Neural cell (in vitro differentiated cells): ENCODE measurements at regions not wholly inside any gene's neighbourhood (a gene's known extent, or its start where the extent isn't known, plus 50 kb on each side); places are given as distances from the start of the nearest gene placed in this dataset.

ENCODE experiments used
- H2AFZ ChIP-seq: fragments of 200-600, 300-800 bp; sonication (generic), shearing (Covaris generic); 2 replicates; pipeline ENCODE4 v1.6.0; 2014; ENCODE audit warnings: low read depth, mild to moderate bottlenecking, antibody characterized with exemption, low read length, moderate library complexity
- H3F3A ChIP-seq: fragments of 200-600 bp; shearing (Covaris generic); 2 replicates; pipeline ENCODE4 v1.6.1; 2016; ENCODE audit warnings: mild to moderate bottlenecking, moderate library complexity, mixed read lengths, antibody characterized with exemption, low read length; ENCODE audit not compliant: insufficient read depth, poor library complexity, severe bottlenecking
- H3K27ac ChIP-seq: fragments of 200-600, 300-800 bp; sonication (generic), shearing (Covaris generic); 2 replicates; pipeline ENCODE4 v1.5.1; 2014; ENCODE audit warnings: mild to moderate bottlenecking, low read length, moderate library complexity
- H3K27me3 ChIP-seq: fragments of 300-800, 200-600 bp; sonication (generic), shearing (Covaris generic); 2 replicates; pipeline ENCODE4 v1.6.0; 2014; ENCODE audit warnings: mild to moderate bottlenecking, low read depth, low read length, moderate library complexity; ENCODE audit not compliant: insufficient read depth
- H3K36me3 ChIP-seq: fragments of 300-800, 200-600 bp; sonication (generic), shearing (Covaris generic); 2 replicates; pipeline ENCODE4 v1.5.1; 2014; ENCODE audit warnings: mild to moderate bottlenecking, antibody characterized with exemption, low read length, moderate library complexity; ENCODE audit not compliant: insufficient read depth
- H3K4me2 ChIP-seq: fragments of 300-800, 200-600 bp; sonication (generic), shearing (Covaris generic); 2 replicates; pipeline ENCODE4 v1.6.0; 2014; ENCODE audit warnings: mild to moderate bottlenecking, low read length
- H3K4me3 ChIP-seq: fragments of 300-800, 200-600 bp; sonication (generic), shearing (Covaris generic); 2 replicates; pipeline ENCODE4 v1.5.1; 2014; ENCODE audit warnings: mild to moderate bottlenecking, low read length, moderate library complexity
- H3K79me2 ChIP-seq: fragments of 200-600 bp; shearing (Covaris generic); replicated peaks from 2 replicates; pipeline ENCODE4 v1.6.0; 2014; ENCODE audit warnings: mild to moderate bottlenecking, low read length, moderate library complexity; ENCODE audit not compliant: insufficient read depth
- H3K9ac ChIP-seq: fragments of 300-800, 200-600 bp; sonication (generic), shearing (Covaris generic); 2 replicates; pipeline ENCODE4 v1.6.1; 2016; ENCODE audit warnings: mild to moderate bottlenecking, low read length, mixed read lengths
- H3K9me2 ChIP-seq: fragments of 200-600 bp; shearing (Covaris generic); 2 replicates; pipeline ENCODE4 v1.6.1; 2016; ENCODE audit warnings: mild to moderate bottlenecking, low read length, mixed read lengths; ENCODE audit not compliant: insufficient read depth
- H3K9me3 ChIP-seq: fragments of 200-600, 300-800 bp; sonication (generic), shearing (Covaris generic); 2 replicates; pipeline ENCODE4 v1.6.1; 2016; ENCODE audit warnings: mild to moderate bottlenecking, mixed run types, low read length, moderate library complexity, mixed read lengths
- H4K20me1 ChIP-seq: fragments of 200-600 bp; shearing (Covaris generic); 2 replicates; pipeline ENCODE4 v1.6.1; 2016; ENCODE audit warnings: mild to moderate bottlenecking, mixed run types; ENCODE audit not compliant: insufficient read depth
- EP300 ChIP-seq: fragments of 450-650 bp; conservative IDR thresholded peaks from 2 replicates; pipeline ENCODE4 v1.6.1; 2014; ENCODE audit warnings: antibody characterized with exemption, mild to moderate bottlenecking, moderate library complexity; ENCODE audit not compliant: poor library complexity, severe bottlenecking
- EZH2 ChIP-seq: fragments of 200-600, 300-800 bp; shearing (Covaris generic), sonication (generic); IDR thresholded peaks from 2 replicates; pipeline ENCODE4 v1.6.1; 2014; ENCODE audit warnings: antibody characterized with exemption, low read length, borderline replicate concordance, mild to moderate bottlenecking; ENCODE audit not compliant: insufficient read depth, poor library complexity, severe bottlenecking
- MXI1 ChIP-seq: fragments of 450-650 bp; conservative IDR thresholded peaks from 2 replicates; pipeline ENCODE4 v1.6.1; 2014; ENCODE audit warnings: antibody characterized with exemption, mild to moderate bottlenecking; ENCODE audit not compliant: poor library complexity, severe bottlenecking
- POLR2AphosphoS5 ChIP-seq: IDR thresholded peaks from 2 replicates; pipeline ENCODE4 v1.6.1; 2012
- RAD21 ChIP-seq: fragments of 450-650 bp; conservative IDR thresholded peaks from 2 replicates; pipeline ENCODE4 v1.6.1; 2014; ENCODE audit warnings: antibody characterized with exemption, mild to moderate bottlenecking, moderate library complexity
- SMC3 ChIP-seq: fragments of 450-650 bp; conservative IDR thresholded peaks from 2 replicates; pipeline ENCODE4 v1.6.1; 2014; ENCODE audit warnings: antibody characterized with exemption, mild to moderate bottlenecking, moderate library complexity; ENCODE audit not compliant: poor library complexity
- TAF1 ChIP-seq: IDR thresholded peaks from 2 replicates; pipeline ENCODE4 v1.6.1; 2012; ENCODE audit warnings: low read depth
- TF ChIP-seq, protein P1 (sequence below): IDR thresholded peaks from 2 replicates; pipeline ENCODE4 v1.6.1; 2012; ENCODE audit warnings: borderline replicate concordance
- TF ChIP-seq, protein P2 (sequence below): fragments of 450-650 bp; IDR thresholded peaks from 2 replicates; pipeline ENCODE4 v1.5.1; 2014; ENCODE audit warnings: antibody characterized with exemption, mild to moderate bottlenecking, moderate library complexity; ENCODE audit not compliant: poor library complexity, severe bottlenecking

DNA sequence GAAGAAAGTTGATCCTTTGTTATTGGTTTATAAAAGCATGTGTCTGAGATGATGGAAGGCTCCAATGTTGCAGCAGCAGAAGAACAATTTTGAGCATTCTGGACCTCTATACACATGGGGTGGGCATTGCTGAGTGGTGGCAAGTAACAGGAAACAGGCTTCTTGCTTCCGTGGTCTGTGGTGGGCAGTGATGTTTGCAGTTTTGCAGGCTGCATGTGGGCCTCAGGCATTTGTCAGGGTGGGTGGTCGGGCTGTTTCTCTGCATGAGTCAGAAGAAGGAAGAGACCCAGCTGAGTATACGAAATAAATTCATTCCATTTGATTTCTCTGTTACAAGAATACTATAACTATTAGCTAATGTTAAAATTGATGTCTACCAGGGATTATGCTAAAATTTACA is 239.5 kb upstream of the COL3A1 start:
- Histone ChIP-seq H3K4me2 (no peak overlapping the region), H3K9me2 (no peaks in the 10 kb centered on the region), H4K20me1 (no peaks in the 10 kb centered on the region), H3K9ac (no peak overlapping the region), H3K4me3 (no peak overlapping the region), H2AFZ (no peak overlapping the region), H3K9me3 (no peaks in the 10 kb centered on the region), H3K36me3 (no peaks in the 10 kb centered on the region), H3K27me3 (no peaks in the 10 kb centered on the region), H3K27ac (no peak overlapping the region), H3F3A (no peaks in the 10 kb centered on the region), H3K79me2 (no peaks in the 10 kb centered on the region)
- TF ChIP-seq, protein P1, sequence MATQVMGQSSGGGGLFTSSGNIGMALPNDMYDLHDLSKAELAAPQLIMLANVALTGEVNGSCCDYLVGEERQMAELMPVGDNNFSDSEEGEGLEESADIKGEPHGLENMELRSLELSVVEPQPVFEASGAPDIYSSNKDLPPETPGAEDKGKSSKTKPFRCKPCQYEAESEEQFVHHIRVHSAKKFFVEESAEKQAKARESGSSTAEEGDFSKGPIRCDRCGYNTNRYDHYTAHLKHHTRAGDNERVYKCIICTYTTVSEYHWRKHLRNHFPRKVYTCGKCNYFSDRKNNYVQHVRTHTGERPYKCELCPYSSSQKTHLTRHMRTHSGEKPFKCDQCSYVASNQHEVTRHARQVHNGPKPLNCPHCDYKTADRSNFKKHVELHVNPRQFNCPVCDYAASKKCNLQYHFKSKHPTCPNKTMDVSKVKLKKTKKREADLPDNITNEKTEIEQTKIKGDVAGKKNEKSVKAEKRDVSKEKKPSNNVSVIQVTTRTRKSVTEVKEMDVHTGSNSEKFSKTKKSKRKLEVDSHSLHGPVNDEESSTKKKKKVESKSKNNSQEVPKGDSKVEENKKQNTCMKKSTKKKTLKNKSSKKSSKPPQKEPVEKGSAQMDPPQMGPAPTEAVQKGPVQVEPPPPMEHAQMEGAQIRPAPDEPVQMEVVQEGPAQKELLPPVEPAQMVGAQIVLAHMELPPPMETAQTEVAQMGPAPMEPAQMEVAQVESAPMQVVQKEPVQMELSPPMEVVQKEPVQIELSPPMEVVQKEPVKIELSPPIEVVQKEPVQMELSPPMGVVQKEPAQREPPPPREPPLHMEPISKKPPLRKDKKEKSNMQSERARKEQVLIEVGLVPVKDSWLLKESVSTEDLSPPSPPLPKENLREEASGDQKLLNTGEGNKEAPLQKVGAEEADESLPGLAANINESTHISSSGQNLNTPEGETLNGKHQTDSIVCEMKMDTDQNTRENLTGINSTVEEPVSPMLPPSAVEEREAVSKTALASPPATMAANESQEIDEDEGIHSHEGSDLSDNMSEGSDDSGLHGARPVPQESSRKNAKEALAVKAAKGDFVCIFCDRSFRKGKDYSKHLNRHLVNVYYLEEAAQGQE = no peak
- TF ChIP-seq POLR2AphosphoS5 (no peak), EP300 (no peak), TAF1 (no peak), RAD21 (no peak), MXI1 (no peak), SMC3 (no peak), EZH2 (no peak)
- TF ChIP-seq, protein P2, sequence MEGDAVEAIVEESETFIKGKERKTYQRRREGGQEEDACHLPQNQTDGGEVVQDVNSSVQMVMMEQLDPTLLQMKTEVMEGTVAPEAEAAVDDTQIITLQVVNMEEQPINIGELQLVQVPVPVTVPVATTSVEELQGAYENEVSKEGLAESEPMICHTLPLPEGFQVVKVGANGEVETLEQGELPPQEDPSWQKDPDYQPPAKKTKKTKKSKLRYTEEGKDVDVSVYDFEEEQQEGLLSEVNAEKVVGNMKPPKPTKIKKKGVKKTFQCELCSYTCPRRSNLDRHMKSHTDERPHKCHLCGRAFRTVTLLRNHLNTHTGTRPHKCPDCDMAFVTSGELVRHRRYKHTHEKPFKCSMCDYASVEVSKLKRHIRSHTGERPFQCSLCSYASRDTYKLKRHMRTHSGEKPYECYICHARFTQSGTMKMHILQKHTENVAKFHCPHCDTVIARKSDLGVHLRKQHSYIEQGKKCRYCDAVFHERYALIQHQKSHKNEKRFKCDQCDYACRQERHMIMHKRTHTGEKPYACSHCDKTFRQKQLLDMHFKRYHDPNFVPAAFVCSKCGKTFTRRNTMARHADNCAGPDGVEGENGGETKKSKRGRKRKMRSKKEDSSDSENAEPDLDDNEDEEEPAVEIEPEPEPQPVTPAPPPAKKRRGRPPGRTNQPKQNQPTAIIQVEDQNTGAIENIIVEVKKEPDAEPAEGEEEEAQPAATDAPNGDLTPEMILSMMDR = no peak

DNA sequence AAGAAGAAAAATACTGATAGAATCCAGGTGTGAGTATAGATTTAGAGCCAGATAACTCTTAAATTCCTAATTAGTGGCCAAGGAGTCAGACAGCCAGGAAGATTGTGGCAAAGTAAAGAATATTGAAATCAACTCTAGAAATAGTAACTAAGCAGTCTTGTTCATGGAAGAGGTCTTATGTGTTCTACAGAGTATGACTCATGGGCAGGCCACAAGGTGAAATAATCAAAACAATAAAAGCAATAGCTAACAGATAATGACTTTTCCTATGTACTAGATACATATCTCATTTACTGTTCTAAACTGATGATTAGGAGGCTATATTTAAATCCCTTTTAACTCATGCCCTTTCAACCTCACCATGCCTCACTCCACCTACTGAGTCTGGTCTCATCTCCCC is 227.4 kb upstream of the COL3A1 start:
- no peaks in the 10 kb centered on the region for H3K27me3 ChIP-seq
- no peak for TF ChIP-seq SMC3
- H3K79me2 ChIP-seq = no peaks in the 10 kb centered on the region
- no peaks in the 10 kb centered on the region for H3K9me3 ChIP-seq
- H3K36me3 ChIP-seq = no peaks in the 10 kb centered on the region
- no peaks in the 10 kb centered on the region for H4K20me1 ChIP-seq
- H3K27ac ChIP-seq = no peak overlapping the region
- H3K9ac ChIP-seq = no peak overlapping the region
- no peak overlapping the region for H3K4me3 ChIP-seq
- no peak overlapping the region for H2AFZ ChIP-seq
- H3K4me2 ChIP-seq = no peak overlapping the region
- no peaks in the 10 kb centered on the region for H3F3A ChIP-seq
- no peaks in the 10 kb centered on the region for H3K9me2 ChIP-seq

DNA sequence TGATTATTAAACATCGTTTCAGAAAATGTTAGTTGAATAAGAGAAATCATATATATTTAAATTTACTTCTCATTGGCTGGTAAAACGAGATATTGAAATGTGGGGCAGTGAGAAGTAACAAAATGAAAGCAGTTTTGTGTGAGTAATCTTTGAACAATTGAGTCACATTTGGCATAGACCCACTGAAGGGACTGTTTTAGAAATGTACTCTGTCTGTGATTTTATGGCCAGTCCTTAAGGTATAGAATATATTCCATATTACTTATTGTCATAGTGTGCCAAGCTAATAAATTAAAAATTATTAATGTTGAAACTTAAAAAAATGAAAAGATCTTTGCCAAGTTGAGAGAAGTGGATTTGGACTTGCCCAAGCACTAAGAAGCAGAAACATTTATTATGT is 222.4 kb upstream of the COL3A1 start:
- H3K79me2 ChIP-seq = no peaks in the 10 kb centered on the region
- no peaks in the 10 kb centered on the region for H3K9me2 ChIP-seq
- H3K36me3 ChIP-seq = no peaks in the 10 kb centered on the region
- no peak overlapping the region for H3K4me2 ChIP-seq
- no peaks in the 10 kb centered on the region for H3K9me3 ChIP-seq
- no peak overlapping the region for H3K27ac ChIP-seq
- H3F3A ChIP-seq = no peaks in the 10 kb centered on the region
- no peaks in the 10 kb centered on the region for H4K20me1 ChIP-seq
- no peaks in the 10 kb centered on the region for H3K27me3 ChIP-seq
- no peak overlapping the region for H2AFZ ChIP-seq
- no peak overlapping the region for H3K9ac ChIP-seq
- TF ChIP-seq, protein P1 = no peak
- TF ChIP-seq RAD21 = no peak
- H3K4me3 ChIP-seq = no peak overlapping the region
